ENCODE measurements at regions not wholly inside any gene's neighbourhood (a gene's known extent, or its start where the extent isn't known, plus 50 kb on each side); places are given as distances from the start of the nearest gene placed in this dataset.
"Not testable (repeated sequence)": the region's sequence is repeated elsewhere in the genome, so short reads cannot be mapped to it uniquely, and the experiment has no call there.

DNA sequence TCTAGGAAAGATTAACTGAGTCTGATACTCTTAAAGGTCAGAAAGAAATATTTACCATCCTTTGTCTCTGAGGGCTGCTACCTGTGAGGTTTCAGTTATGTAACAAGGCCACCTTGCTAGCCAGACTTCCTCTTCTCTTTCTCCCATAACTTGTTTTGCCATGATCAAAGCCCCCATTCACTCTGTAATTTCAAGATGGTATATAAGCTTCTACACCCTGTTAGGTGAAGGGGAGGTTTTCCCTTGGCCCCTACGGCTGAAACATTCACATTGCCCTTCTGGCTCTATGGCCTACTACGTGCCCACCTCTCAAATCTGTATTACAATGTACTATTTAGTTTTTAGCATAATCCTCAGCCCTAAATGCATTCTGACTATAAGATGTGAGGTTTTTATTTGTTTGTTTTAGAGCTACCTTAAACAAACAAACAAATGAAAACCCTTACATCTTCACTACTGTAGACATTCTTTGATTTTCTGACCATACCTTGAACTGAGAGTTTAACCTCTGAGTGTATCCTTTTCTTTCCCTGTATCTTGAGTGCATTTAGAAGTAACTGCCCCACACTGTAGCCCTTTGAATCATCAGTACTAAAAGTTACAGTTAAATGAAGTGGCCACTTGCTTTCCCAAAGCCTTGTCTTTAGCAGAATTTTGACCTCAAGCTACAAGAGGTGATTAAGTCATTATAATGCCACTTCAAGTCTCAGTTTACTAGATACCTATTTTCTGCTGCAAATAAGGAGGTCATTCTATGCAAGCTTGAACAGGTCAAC is 332.2 kb downstream of the SOCS6 start:
- Histone ChIP-seq H3K27me3 (ENCODE audit: low read depth, low read length) (no peaks in the 10 kb centered on the region), H3K4me3 (ENCODE audit: low read depth in 1 of 2, low read length in 2 of 2) (no peak overlapping the region), H3K27ac (ENCODE audit: low read length) (no peak overlapping the region)

DNA sequence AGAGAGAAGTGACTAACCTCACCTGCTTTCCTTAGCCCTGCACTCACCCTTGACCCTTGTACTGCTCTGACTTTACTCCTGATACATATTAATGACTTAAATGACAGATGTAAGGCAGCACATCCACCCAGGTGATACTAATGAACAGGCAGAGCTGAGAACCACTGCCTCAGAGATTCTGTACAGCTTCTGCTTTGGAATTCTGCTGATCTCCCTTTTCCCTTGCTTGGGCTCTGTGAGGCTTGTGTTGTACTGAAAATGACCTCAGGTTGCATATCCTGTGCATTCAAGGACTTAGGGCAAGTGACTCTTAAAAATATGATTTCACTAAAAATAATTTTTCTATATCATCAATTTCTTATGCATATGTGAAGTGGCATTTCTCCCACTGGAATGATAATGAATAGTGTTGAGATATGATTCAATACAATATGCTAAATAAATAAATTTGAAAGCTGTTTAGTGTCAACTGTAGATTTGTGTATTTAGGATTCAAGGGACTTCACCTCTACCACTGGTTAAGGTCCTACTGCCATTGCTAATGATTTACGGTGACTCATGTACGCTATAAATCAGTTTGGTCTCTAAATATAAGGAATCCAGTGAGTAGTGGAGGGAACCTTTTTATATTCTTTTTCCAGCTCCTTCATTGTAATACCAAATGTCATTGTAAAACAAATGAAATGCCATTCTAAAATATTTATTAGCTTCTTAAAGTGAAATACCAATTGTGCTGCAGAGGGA is 328.3 kb downstream of the SOCS6 start:
- peaks cover 0 to 2% of the 10 kb centered on the region in 2 donors for H3K9me3 ChIP-seq (ENCODE audit: control insufficient read depth in 1 of 2, low read length in 2 of 2)
- H3K4me3 ChIP-seq (ENCODE audit: low read depth in 1 of 2, low read length in 2 of 2) = no peak overlapping the region
- H3K27ac ChIP-seq (ENCODE audit: low read length) = no peak overlapping the region
- no peaks in the 10 kb centered on the region for H3K36me3 ChIP-seq (ENCODE audit: control insufficient read depth in 1 of 2, insufficient read depth in 2 of 2, low read length in 2 of 2)
- no peaks in the 10 kb centered on the region for H3K4me1 ChIP-seq (ENCODE audit: control insufficient read depth in 1 of 2, insufficient read depth in 2 of 2, low read length in 2 of 2)
- no peaks in the 10 kb centered on the region for H3K27me3 ChIP-seq (ENCODE audit: low read depth, low read length)

More for the DNA sequence above, 332.2 kb downstream of the SOCS6 start:
- Histone ChIP-seq H3K4me1 (ENCODE audit: control insufficient read depth in 1 of 2, insufficient read depth in 2 of 2, low read length in 2 of 2) (no peaks in the 10 kb centered on the region), H3K9me3 (ENCODE audit: control insufficient read depth in 1 of 2, low read length in 2 of 2) (peaks cover 0 to 2% of the 10 kb centered on the region in 2 donors), H3K36me3 (ENCODE audit: control insufficient read depth in 1 of 2, insufficient read depth in 2 of 2, low read length in 2 of 2) (no peaks in the 10 kb centered on the region)

DNA sequence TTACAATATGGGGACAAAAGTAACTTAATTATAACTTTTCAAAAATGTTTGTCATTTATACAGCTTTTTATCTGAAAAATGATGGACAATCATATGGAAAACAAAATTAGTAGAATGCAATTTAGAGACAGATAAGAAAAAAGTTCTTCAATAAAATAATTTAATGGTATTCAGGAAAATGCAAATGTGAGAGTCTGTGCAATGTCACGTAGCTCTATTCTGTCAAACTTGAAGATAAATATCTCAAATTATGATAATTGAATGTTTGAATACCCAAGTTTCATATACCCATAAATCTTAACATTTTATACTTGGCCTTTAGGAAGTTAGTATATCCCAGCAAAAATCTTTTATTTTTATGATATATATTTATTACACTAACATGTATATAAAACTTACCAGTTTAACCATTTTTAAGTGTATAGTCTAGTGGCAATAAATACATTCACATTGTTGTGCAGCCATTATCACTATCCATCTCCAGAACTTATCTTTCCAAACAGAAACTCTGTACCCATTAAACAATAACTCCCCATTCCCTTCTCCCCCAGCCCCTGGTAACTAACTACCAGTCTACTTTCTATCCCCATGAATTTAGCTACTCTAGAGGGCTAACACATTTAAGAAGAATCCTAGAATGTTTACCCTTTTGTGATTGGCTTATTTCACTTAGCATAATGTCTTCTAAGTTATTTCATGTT is 311.5 kb downstream of the SOCS6 start:
- no peaks in the 10 kb centered on the region for H3K4me1 ChIP-seq (ENCODE audit: control insufficient read depth in 1 of 2, insufficient read depth in 2 of 2, low read length in 2 of 2)
- H3K4me3 ChIP-seq (ENCODE audit: low read depth in 1 of 2, low read length in 2 of 2) = no peak overlapping the region
- no peak overlapping the region for H3K27ac ChIP-seq (ENCODE audit: low read length)
- H3K36me3 ChIP-seq (ENCODE audit: control insufficient read depth in 1 of 2, insufficient read depth in 2 of 2, low read length in 2 of 2) = no peaks in the 10 kb centered on the region
- H3K27me3 ChIP-seq (ENCODE audit: low read depth, low read length) = no peaks in the 10 kb centered on the region
- no peaks in the 10 kb centered on the region for H3K9me3 ChIP-seq (ENCODE audit: control insufficient read depth in 1 of 2, low read length in 2 of 2)

DNA sequence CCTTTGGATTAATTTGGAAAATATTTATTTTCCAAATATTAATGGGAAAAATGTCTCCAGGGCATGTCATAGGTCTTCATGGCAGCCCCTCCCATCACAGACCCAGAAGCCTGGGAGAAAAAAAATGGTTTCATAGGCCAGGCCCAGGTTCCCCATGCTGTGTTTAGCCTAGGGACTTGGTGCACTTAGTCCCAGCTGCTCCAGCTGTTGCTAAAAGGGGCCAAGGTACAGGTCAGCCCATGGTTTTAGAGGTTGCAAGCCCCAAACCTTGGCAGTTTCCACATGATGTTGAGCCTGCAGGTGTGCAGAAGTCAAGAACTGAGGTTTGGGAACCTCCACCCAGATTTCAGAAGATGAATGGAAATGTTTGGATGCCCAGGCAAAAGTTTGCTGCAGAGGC is 309.6 kb downstream of the SOCS6 start:
- H3K36me3 ChIP-seq (ENCODE audit: control insufficient read depth in 1 of 2, insufficient read depth in 2 of 2, low read length in 2 of 2) = no peaks in the 10 kb centered on the region
- no peak overlapping the region for H3K27ac ChIP-seq (ENCODE audit: low read length)
- H3K27me3 ChIP-seq (ENCODE audit: low read depth, low read length) = no peaks in the 10 kb centered on the region
- no peaks in the 10 kb centered on the region for H3K4me1 ChIP-seq (ENCODE audit: control insufficient read depth in 1 of 2, insufficient read depth in 2 of 2, low read length in 2 of 2)
- H3K4me3 ChIP-seq (ENCODE audit: low read depth in 1 of 2, low read length in 2 of 2) = no peak overlapping the region
- no peaks in the 10 kb centered on the region for H3K9me3 ChIP-seq (ENCODE audit: control insufficient read depth in 1 of 2, low read length in 2 of 2)

GRCh38 chr18:70582981-70583380 is 294.1 kb downstream of the SOCS6 start:
- no peak overlapping the region for H3K4me3 ChIP-seq (ENCODE audit: low read depth in 1 of 2, low read length in 2 of 2)

DNA sequence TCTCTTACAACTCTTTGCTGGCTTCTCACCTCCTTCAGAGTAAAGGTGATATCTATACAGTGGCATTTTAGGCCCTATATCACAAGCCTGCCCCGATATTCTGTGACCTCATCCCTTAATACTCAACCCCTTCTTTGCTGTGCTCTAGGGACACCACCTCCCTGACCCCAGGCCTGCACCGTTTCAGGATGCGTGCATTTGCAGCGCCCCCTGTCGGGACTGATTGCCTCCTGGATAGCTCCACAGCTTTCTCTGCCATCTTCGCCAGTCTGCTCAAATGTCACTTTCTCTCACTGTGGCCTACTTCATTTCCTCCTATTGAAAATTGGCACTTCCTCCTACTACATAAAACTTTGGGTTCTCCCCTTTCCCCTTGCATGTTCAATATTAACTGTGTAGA is 289.6 kb downstream of the SOCS6 start:
- Histone ChIP-seq H3K27ac (ENCODE audit: low read length) (no peak overlapping the region), H3K4me1 (ENCODE audit: control insufficient read depth in 1 of 2, insufficient read depth in 2 of 2, low read length in 2 of 2) (no peaks in the 10 kb centered on the region), H3K27me3 (ENCODE audit: low read depth, low read length) (no peaks in the 10 kb centered on the region), H3K9me3 (ENCODE audit: control insufficient read depth in 1 of 2, low read length in 2 of 2) (peaks cover 0 to 3% of the 10 kb centered on the region in 2 donors), H3K4me3 (ENCODE audit: low read depth in 1 of 2, low read length in 2 of 2) (no peak overlapping the region), H3K36me3 (ENCODE audit: control insufficient read depth in 1 of 2, insufficient read depth in 2 of 2, low read length in 2 of 2) (no peaks in the 10 kb centered on the region)

More at GRCh38 chr18:70582981-70583380, 294.1 kb downstream of the SOCS6 start:
- Histone ChIP-seq H3K36me3 (ENCODE audit: control insufficient read depth in 1 of 2, insufficient read depth in 2 of 2, low read length in 2 of 2) (no peaks in the 10 kb centered on the region), H3K27ac (ENCODE audit: low read length) (no peak overlapping the region), H3K9me3 (ENCODE audit: control insufficient read depth in 1 of 2, low read length in 2 of 2) (peaks cover 0 to 14% of the 10 kb centered on the region in 2 donors), H3K27me3 (ENCODE audit: low read depth, low read length) (no peaks in the 10 kb centered on the region), H3K4me1 (ENCODE audit: control insufficient read depth in 1 of 2, insufficient read depth in 2 of 2, low read length in 2 of 2) (no peaks in the 10 kb centered on the region)

DNA sequence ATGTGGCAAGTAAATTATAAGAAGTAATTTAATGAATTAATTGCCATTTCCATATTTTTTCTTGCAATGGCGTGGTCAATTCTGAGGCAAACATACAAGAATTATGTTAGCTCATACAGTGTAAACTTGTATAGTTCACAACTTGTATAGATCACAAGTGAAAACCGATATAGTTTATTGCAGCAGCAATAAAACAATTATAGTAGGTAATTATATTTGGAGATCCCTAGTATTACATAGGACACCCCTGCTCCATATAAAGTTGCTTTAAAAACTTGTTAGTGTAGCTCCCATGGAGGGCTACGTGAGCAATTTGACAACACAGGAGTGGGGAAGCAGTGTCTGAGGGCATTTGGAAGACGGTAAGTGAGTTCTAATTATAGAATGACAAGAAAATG is 288.2 kb downstream of the SOCS6 start:
- no peaks in the 10 kb centered on the region for H3K36me3 ChIP-seq (ENCODE audit: control insufficient read depth in 1 of 2, insufficient read depth in 2 of 2, low read length in 2 of 2)
- H3K4me3 ChIP-seq (ENCODE audit: low read depth in 1 of 2, low read length in 2 of 2) = no peak overlapping the region
- no peaks in the 10 kb centered on the region for H3K27me3 ChIP-seq (ENCODE audit: low read depth, low read length)
- H3K4me1 ChIP-seq (ENCODE audit: control insufficient read depth in 1 of 2, insufficient read depth in 2 of 2, low read length in 2 of 2) = no peaks in the 10 kb centered on the region
- H3K9me3 ChIP-seq (ENCODE audit: control insufficient read depth in 1 of 2, low read length in 2 of 2) = peaks cover 0 to 7% of the 10 kb centered on the region in 2 donors
- H3K27ac ChIP-seq (ENCODE audit: low read length) = no peak overlapping the region

DNA sequence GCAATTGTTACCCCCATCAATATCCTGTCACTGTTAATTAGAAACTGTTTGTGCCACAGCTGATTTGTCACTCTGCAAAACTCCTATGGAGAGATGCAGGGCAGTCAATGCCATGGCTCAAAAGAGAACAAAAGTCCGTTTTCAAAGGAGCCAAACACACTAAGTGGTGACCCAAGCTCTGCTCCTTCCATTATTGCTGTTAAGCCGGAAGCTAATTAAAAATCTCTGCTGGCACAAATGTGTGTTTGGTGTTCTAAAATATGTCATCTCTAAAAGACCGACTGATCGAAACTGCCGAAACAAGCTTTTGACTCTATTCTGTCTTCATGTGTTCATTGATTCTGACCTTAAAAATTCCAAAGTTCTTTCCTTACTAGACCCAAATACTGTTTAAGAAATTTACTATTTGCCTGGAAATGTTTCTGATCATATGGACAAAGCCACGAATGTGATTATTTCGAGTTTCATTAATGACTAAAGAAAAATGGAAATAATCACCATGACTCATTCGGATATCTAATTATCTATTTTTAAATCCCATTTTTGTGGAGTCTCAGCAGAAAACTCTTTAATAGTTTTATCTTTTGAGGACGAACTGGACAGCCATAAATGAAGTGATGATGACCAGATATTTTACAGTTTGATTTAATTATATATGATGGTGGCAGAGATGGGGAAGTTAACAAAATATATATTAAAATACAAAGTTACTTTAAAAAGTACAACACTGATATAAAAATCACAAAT is 287.6 kb downstream of the SOCS6 start:
- Histone ChIP-seq H3K9me3 (ENCODE audit: control insufficient read depth in 1 of 2, low read length in 2 of 2) (peaks cover 0 to 7% of the 10 kb centered on the region in 2 donors), H3K27ac (ENCODE audit: low read length) (no peak overlapping the region), H3K36me3 (ENCODE audit: control insufficient read depth in 1 of 2, insufficient read depth in 2 of 2, low read length in 2 of 2) (no peaks in the 10 kb centered on the region), H3K4me3 (ENCODE audit: low read depth in 1 of 2, low read length in 2 of 2) (no peak overlapping the region), H3K4me1 (ENCODE audit: control insufficient read depth in 1 of 2, insufficient read depth in 2 of 2, low read length in 2 of 2) (no peaks in the 10 kb centered on the region), H3K27me3 (ENCODE audit: low read depth, low read length) (no peaks in the 10 kb centered on the region)

- not testable (repeated sequence) for H3K36me3 ChIP-seq (ENCODE audit: control insufficient read depth in 1 of 2, insufficient read depth in 2 of 2, low read length in 2 of 2); H3K4me3 ChIP-seq (ENCODE audit: low read depth in 1 of 2, low read length in 2 of 2); H3K27me3 ChIP-seq (ENCODE audit: low read depth, low read length); H3K27ac ChIP-seq (ENCODE audit: low read length); H3K4me1 ChIP-seq (ENCODE audit: control insufficient read depth in 1 of 2, insufficient read depth in 2 of 2, low read length in 2 of 2); H3K9me3 ChIP-seq (ENCODE audit: control insufficient read depth in 1 of 2, low read length in 2 of 2)
Observed at GRCh38 chr18:70574951-70575350, 286.1 kb downstream of the SOCS6 start.

- H3K36me3 ChIP-seq (ENCODE audit: control insufficient read depth in 1 of 2, insufficient read depth in 2 of 2, low read length in 2 of 2); H3K4me1 ChIP-seq (ENCODE audit: control insufficient read depth in 1 of 2, insufficient read depth in 2 of 2, low read length in 2 of 2); H3K4me3 ChIP-seq (ENCODE audit: low read depth in 1 of 2, low read length in 2 of 2); H3K27me3 ChIP-seq (ENCODE audit: low read depth, low read length); H3K27ac ChIP-seq (ENCODE audit: low read length); H3K9me3 ChIP-seq (ENCODE audit: control insufficient read depth in 1 of 2, low read length in 2 of 2): not testable (repeated sequence)
Observed at GRCh38 chr18:70569647-70570046, 280.8 kb downstream of the SOCS6 start.

DNA sequence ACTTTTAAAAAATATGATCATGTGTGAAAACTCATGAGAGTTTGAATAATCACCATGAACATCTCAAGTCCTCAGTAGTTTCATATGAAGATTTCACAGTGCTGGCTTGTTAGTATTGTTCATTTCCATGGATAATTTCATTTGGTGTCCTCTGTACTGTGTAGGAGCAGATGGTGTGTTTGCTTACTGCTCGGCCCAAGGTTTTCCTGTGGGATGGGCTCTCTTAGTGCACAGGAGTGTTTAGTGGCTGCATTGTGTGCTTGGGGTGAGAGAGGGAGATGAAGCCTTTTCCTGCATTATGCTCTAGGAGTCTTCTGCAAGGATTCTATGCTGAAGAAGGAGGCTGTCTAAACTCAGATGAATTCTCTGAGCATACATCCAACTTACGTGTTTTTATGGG is 270.6 kb downstream of the SOCS6 start:
- no peak overlapping the region for H3K27ac ChIP-seq (ENCODE audit: low read length)
- H3K36me3 ChIP-seq (ENCODE audit: control insufficient read depth in 1 of 2, insufficient read depth in 2 of 2, low read length in 2 of 2) = no peaks in the 10 kb centered on the region

More for the DNA sequence above, 270.6 kb downstream of the SOCS6 start:
- no peaks in the 10 kb centered on the region for H3K9me3 ChIP-seq (ENCODE audit: control insufficient read depth in 1 of 2, low read length in 2 of 2)
- H3K27me3 ChIP-seq (ENCODE audit: low read depth, low read length) = no peaks in the 10 kb centered on the region
- H3K4me1 ChIP-seq (ENCODE audit: control insufficient read depth in 1 of 2, insufficient read depth in 2 of 2, low read length in 2 of 2) = no peaks in the 10 kb centered on the region
- no peak overlapping the region for H3K4me3 ChIP-seq (ENCODE audit: low read depth in 1 of 2, low read length in 2 of 2)
